Large intestine (tissue), 3 donors: ENCODE measurements at regions not wholly inside any gene's neighbourhood (a gene's known extent, or its start where the extent isn't known, plus 50 kb on each side); places are given as distances from the start of the nearest gene placed in this dataset.
A peak's percentile ranks its signal among the peaks of the same experiment; 100 is the strongest.
"Not testable (repeated sequence)": the region's sequence is repeated elsewhere in the genome, so short reads cannot be mapped to it uniquely, and the experiment has no call there.

ENCODE experiments used
- DNase-seq, 2 donors: peaks; one replicate each; pipeline versions ENCODE4 v3.0.0 to v3.0.0-alpha.2; 2013
- H3K27ac ChIP-seq: one replicate; pipeline ENCODE4 v1.5.1; 2013; ENCODE audit warnings: low read length
- H3K27me3 ChIP-seq: 2 replicates; pipeline ENCODE4 v1.6.1; 2013; ENCODE audit warnings: low read length; ENCODE audit not compliant: control insufficient read depth, insufficient read depth
- H3K36me3 ChIP-seq: 2 replicates; pipeline ENCODE4 v1.6.1; 2013; ENCODE audit warnings: low read length; ENCODE audit not compliant: control insufficient read depth, insufficient read depth
- H3K4me1 ChIP-seq: one replicate; pipeline ENCODE4 v1.6.1; 2013; ENCODE audit warnings: low read length; ENCODE audit not compliant: control insufficient read depth, insufficient read depth
- H3K4me3 ChIP-seq: one replicate; pipeline ENCODE4 v1.5.1; 2013; ENCODE audit warnings: low read length
- H3K9me3 ChIP-seq: one replicate; pipeline ENCODE4 v1.6.1; 2013; ENCODE audit warnings: mild to moderate bottlenecking, low read depth, low read length, moderate library complexity; ENCODE audit not compliant: control insufficient read depth
- WGBS: methylation state at CpG from one replicate; pipeline ENCODE4 v1.1.5; 2013; ENCODE audit warnings: low lambda C conversion rate; ENCODE audit not compliant: insufficient coverage; 5-methylcytosine and 5-hydroxymethylcytosine counted together

DNA sequence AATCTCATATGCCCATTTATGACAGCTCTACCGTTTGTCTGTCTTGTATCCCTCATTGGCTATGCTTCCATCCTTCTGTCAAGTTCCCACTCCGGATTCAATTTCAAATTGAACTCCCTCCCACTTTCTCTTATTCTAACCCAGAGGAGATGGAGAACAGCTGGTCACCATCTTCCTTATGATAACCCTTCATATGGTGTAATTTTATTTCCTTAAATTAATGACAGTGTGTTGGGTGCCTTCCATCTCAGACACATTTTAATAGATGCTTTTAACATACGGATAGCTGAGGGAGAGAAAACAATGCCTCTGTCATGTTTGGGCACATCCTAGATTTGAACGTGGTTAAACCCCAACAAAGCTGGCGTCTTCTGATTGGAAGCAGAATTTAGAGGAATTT lies 103.0 kb upstream of the PLXNA2 start:
- no peak for DNase-seq
- no peaks in the 10 kb centered on the region for H3K36me3 ChIP-seq
- H3K27ac ChIP-seq: no peak overlapping the region
- no peaks in the 10 kb centered on the region for H3K4me1 ChIP-seq
- H3K27me3 ChIP-seq: peaks cover 5% of the 10 kb centered on the region
- 14% methylated on average over 1 of the region's 5 CpGs for WGBS
- H3K9me3 ChIP-seq: no peaks in the 10 kb centered on the region
- H3K4me3 ChIP-seq: no peak overlapping the region

DNA sequence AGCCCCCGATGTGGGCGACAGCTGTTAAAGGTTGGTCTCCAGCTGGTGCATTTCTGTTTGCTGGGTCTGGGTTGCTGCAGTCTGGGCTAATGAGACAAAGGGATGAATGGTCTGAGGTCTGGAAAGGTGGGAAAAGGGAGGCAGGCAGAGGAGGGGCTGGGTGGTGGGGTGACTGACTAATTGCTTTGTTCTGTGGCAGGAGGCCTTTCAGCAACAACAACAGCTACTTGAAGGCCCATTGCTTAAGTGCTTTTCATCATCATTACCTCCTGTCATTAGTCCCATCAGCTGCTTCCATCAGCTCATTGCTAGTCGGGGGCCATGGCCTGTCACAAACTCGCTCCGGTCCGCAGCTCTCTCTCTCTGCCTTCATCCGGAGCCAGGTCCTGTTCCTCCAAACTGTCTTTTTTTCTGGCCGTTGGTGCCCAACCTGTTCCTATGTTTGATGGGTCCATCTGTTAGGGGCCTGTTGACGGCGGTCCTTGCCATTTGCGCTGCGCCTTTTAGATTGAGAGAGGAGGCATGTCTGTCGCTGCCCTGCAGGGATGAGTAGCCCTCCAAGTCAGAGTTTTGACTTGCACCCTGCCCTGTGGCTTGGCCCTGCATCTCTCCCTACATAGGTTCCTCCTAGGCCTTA lies 105.6 kb upstream of the PLXNA2 start:
- Histone ChIP-seq H3K36me3 (no peaks in the 10 kb centered on the region), H3K4me3 (no peak overlapping the region), H3K9me3 (no peaks in the 10 kb centered on the region), H3K27ac (no peak overlapping the region), H3K27me3 (no peaks in the 10 kb centered on the region), H3K4me1 (no peaks in the 10 kb centered on the region)
- 95% methylated on average over 4 of the region's 13 CpGs for WGBS
- no peak for DNase-seq

GRCh38 chr1:208350815-208351214 lies 106.6 kb upstream of the PLXNA2 start:
- no CpG with 5 or more reads among the region's 1 CpG for WGBS
- H3K4me3 ChIP-seq: no peak overlapping the region
- H3K27ac ChIP-seq: no peak overlapping the region
- H3K9me3 ChIP-seq: no peaks in the 10 kb centered on the region
- no peaks in the 10 kb centered on the region for H3K36me3 ChIP-seq
- H3K4me1 ChIP-seq: no peaks in the 10 kb centered on the region
- no peak for DNase-seq
- no peaks in the 10 kb centered on the region for H3K27me3 ChIP-seq

DNA sequence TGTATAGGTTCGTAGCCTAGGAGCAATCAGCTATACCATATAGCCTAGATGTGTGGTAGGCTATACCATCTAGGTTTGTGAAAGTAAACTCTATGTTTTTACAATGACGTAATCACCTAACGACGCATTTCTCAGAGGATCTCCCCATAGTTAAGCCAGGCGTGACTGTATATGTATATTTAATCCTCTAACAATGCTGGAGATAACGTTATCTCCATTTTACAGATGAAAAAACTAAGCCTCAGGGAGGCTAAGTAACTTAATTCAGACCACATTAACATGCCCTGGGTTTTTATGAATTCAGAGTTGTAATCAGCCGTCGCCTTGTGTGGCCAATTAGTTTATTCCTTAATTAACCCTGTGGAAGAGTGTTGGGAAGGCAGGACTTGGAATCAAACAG lies 107.7 kb upstream of the PLXNA2 start:
- H3K27me3 ChIP-seq: no peaks in the 10 kb centered on the region
- peaks cover 4% of the 10 kb centered on the region for H3K4me1 ChIP-seq
- H3K27ac ChIP-seq: no peak overlapping the region
- DNase-seq: no peak
- H3K9me3 ChIP-seq: no peaks in the 10 kb centered on the region
- H3K36me3 ChIP-seq: no peaks in the 10 kb centered on the region
- no CpG with 5 or more reads among the region's 8 CpGs for WGBS
- H3K4me3 ChIP-seq: no peak overlapping the region

DNA sequence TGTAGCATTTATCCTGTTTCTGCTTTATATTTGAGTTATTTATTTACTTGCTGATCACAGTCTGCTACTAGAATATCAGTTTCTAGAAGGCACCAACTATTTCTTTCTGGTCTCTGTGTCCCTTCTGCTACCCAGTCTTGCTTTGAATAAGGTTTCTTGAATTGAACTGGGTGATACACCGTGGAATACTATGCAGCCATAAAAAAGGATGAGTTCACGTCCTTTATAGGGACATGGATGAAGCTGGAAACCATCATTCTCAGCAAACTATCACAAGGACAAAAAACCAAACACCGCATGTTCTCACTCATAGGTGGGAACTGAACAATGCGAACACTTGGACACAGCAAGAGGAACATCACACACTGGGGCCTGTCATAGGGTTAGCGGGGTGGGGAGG lies 109.6 kb upstream of the PLXNA2 start:
- not testable (repeated sequence) for H3K27me3 ChIP-seq, H3K27ac ChIP-seq, H3K4me3 ChIP-seq, DNase-seq, H3K36me3 ChIP-seq, H3K9me3 ChIP-seq
- no CpG with 5 or more reads among the region's 5 CpGs for WGBS
- H3K4me1 ChIP-seq: peaks cover 11% of the 10 kb centered on the region

DNA sequence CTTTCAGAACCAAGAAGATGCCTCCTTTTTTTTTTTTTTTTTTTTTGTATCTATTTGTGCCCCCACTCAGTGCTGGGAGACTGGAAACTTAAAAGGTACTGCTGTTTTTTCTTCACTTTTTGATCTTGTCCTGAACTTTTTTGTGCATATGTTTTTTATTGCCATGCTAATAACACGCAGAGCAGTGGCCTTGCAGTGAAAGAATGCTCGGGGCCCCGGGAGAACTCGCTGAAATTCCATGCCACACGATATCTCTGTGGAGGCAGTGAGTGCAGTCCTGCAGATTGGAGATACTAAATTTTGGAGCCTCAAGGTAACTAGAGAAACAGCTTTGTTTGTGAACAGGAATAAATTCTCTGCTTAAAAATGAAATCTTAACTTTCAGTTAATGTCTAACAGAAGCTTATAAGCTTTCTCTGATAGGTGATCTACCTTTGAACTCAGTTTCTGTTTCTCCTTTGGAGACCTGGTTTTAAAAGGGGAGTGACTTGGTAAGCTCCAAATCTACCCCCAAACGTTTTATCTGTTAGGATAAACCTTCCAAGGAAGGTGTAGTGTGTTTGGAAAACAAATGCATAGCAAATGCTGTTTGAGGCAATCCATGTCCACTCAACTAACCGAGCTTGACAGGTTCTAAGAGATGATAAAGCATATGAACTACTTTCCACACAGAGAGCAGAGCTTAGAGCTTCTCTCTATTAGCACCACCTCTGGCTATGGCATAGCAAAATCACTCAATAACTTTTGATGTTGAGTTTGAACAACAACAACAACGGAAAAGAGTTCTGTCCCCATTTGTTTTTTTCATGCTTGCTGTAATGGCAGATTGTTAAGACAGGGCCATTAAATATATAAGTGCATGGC lies 113.7 kb upstream of the PLXNA2 start:
- DNase-seq: peak in 1 of 2 donors; percentile 74
- Histone ChIP-seq H3K27ac (peak overlapping the region; percentile 47), H3K9me3 (no peaks in the 10 kb centered on the region), H3K27me3 (no peaks in the 10 kb centered on the region), H3K4me3 (no peak overlapping the region), H3K4me1 (peaks cover 12% of the 10 kb centered on the region), H3K36me3 (no peaks in the 10 kb centered on the region)
- WGBS: 50% methylated on average over 2 of the region's 8 CpGs

DNA sequence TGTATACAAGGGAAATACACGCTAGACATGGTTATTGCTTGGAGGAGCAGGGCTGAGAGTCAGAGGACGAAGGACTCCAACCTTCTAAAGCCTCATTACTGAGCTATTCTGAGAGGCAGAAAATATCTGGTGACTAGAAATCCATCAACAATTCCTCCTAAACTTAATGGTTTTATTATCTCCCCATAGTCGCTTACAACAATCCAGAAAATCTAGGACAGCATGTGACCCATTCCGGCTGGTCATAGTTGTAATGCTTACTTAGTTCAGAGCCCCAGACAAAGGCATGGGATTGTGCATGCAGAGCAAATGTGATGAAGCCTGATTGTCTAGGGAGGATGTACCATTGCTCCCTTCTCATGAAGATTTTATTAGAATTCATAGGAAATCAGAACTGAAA lies 114.5 kb upstream of the PLXNA2 start:
- H3K4me1 ChIP-seq: peaks cover 12% of the 10 kb centered on the region
- H3K36me3 ChIP-seq: no peaks in the 10 kb centered on the region
- H3K27ac ChIP-seq: peak overlapping the region; percentile 47
- DNase-seq: peak; percentile 25 to 58
- H3K27me3 ChIP-seq: no peaks in the 10 kb centered on the region
- no peak overlapping the region for H3K4me3 ChIP-seq
- no peaks in the 10 kb centered on the region for H3K9me3 ChIP-seq
- 100% methylated on average over 1 of the region's 4 CpGs for WGBS

- Histone ChIP-seq H3K4me3 (no peak overlapping the region), H3K36me3 (no peaks in the 10 kb centered on the region), H3K4me1 (peaks cover 8% of the 10 kb centered on the region), H3K27me3 (no peaks in the 10 kb centered on the region), H3K9me3 (no peaks in the 10 kb centered on the region), H3K27ac (no peak overlapping the region)
- WGBS: 91% methylated on average over 2 of the region's 2 CpGs
- no peak for DNase-seq
Observed at GRCh38 chr1:208362011-208362410, 117.8 kb upstream of the PLXNA2 start.

- H3K36me3 ChIP-seq: no peaks in the 10 kb centered on the region
- no CpG with 5 or more reads among the region's 1 CpG for WGBS
- no peaks in the 10 kb centered on the region for H3K9me3 ChIP-seq
Observed at GRCh38 chr1:208366559-208366958, 122.4 kb upstream of the PLXNA2 start.

GRCh38 chr1:208369045-208369444 lies 124.9 kb upstream of the PLXNA2 start:
- H3K36me3 ChIP-seq: no peaks in the 10 kb centered on the region
- H3K9me3 ChIP-seq: no peaks in the 10 kb centered on the region
- H3K27me3 ChIP-seq: peaks cover 5% of the 10 kb centered on the region
- no peak for DNase-seq
- no peak overlapping the region for H3K27ac ChIP-seq
- 75% methylated on average over 2 of the region's 2 CpGs for WGBS
- no peak overlapping the region for H3K4me3 ChIP-seq
- no peaks in the 10 kb centered on the region for H3K4me1 ChIP-seq

More at GRCh38 chr1:208366559-208366958, 122.4 kb upstream of the PLXNA2 start:
- H3K27me3 ChIP-seq: no peaks in the 10 kb centered on the region
- no peak overlapping the region for H3K4me3 ChIP-seq
- no peaks in the 10 kb centered on the region for H3K4me1 ChIP-seq
- no peak overlapping the region for H3K27ac ChIP-seq
- DNase-seq: no peak
